MCF 10A (cell line): ENCODE measurements at regions not wholly inside any gene's neighbourhood (a gene's known extent, or its start where the extent isn't known, plus 50 kb on each side); places are given as distances from the start of the nearest gene placed in this dataset.

Experiments used
- BruUV-seq: library from RNA; stranded (reverse); fragments of 400-500 nt; replicated peaks from 2 replicates; lab custom pipeline; 2021; lab: Mats Ljungman, UMichigan
- CTCF ChIA-PET: fragments of 300-600 bp; sonication (Branson Sonifier 250); formaldehyde crosslinking; extraction: SDS; loops from one replicate; lab custom pipeline; 2021; ENCODE audit warnings: antibody characterized with exemption, inconsistent platforms; lab: Yijun Ruan, JAX
- POLR2A ChIA-PET: fragments of 300-600, 350-650 bp; sonication (Branson Sonifier 250); formaldehyde crosslinking; extraction: SDS; loops from one replicate; lab custom pipeline; 2020; ENCODE audit warnings: antibody characterized with exemption, inconsistent platforms; lab: Yijun Ruan, JAX
- DNase-seq: peaks from one replicate; pipeline ENCODE4 v3.0.0-alpha.2; 2018; ENCODE audit not compliant: unreplicated experiment
- H3K27ac Mint-ChIP-seq: one replicate; pipeline ENCODE4 v1.8.0; 2022; ENCODE audit warnings: mild to moderate bottlenecking, low read depth, mixed read lengths; ENCODE audit not compliant: unreplicated experiment
- H3K27me3 Mint-ChIP-seq: one replicate; pipeline ENCODE4 v1.8.0; 2022; ENCODE audit warnings: mixed read lengths; ENCODE audit not compliant: insufficient read depth, unreplicated experiment
- H3K36me3 Mint-ChIP-seq: one replicate; pipeline ENCODE4 v1.8.0; 2022; ENCODE audit warnings: mild to moderate bottlenecking, moderate library complexity, mixed read lengths; ENCODE audit not compliant: insufficient read depth, unreplicated experiment
- H3K4me1 Mint-ChIP-seq: one replicate; pipeline ENCODE4 v1.8.0; 2022; ENCODE audit warnings: mixed read lengths; ENCODE audit not compliant: insufficient read depth, unreplicated experiment
- H3K4me3 Mint-ChIP-seq: one replicate; pipeline ENCODE4 v1.8.0; 2022; ENCODE audit warnings: mild to moderate bottlenecking, moderate library complexity, mixed read lengths; ENCODE audit not compliant: unreplicated experiment
- H3K9me3 Mint-ChIP-seq: one replicate; pipeline ENCODE4 v1.8.0; 2022; ENCODE audit warnings: mixed read lengths; ENCODE audit not compliant: unreplicated experiment
- intact Hi-C: fragments of 100-400 bp; cut with micrococcal nuclease; formaldehyde crosslinking; loops from 2 replicates; pipeline ENCODE4 v1.14.1; 2022
- TF ChIP-seq, protein P1 (sequence below): fragments of 200-600 bp; IDR thresholded peaks from one replicate; pipeline ENCODE4 v1.8.0; 2022; ENCODE audit warnings: antibody characterized with exemption, mild to moderate bottlenecking; ENCODE audit not compliant: unreplicated experiment

DNA sequence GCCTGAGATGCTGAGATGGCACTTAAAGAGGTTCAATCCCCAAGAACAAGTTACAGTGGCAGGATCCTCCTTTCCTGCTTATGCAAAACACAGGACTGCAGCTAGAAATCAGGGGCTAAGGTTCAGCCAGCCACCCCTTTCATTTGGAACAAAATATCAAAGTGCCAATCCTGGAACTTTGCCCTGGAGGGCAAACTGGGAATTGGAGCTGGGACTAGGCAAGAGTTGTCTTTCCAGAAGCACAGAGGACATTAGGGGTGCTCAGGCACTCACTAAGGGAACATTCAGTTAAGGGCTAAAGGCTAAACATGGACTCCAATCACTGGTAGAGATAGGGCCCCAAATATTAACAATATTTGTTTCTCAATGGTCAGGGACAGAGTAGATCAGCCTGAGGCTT lies 237.2 kb downstream of the EMP1 start:
- intact Hi-C loops, result no loop called here

DNA sequence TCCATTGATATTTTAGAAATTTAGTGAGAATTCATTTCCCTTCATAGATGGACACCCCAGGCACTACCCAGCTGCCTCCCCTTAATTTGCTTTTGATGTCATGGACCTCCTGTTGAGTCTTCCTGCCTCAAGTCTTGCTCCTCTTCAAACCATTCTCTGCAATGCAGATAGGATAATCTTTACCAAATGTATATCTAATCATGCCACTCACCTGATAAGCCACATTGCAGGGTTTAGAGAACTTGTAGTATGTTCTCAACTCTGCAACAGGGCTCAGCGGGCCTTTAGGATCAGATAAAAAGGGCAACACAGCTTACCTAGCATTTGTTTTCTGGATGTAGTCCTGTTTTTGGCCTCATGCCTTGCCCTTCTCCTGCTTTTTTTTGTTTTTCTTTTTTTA lies 234.5 kb downstream of the EMP1 start:
- H3K4me3 Mint-ChIP-seq, result no peak overlapping the region
- intact Hi-C loops, result no loop called here
- peaks cover 14% of the 10 kb centered on the region for H3K27me3 Mint-ChIP-seq
- BruUV-seq, result no TSS peak
- peaks cover 7% of the 10 kb centered on the region for H3K9me3 Mint-ChIP-seq
- ChIA-PET POLR2A (no interaction called here), CTCF (no interaction called here)
- no peak for DNase-seq
- H3K27ac Mint-ChIP-seq, result no peak overlapping the region
- H3K36me3 Mint-ChIP-seq, result no peaks in the 10 kb centered on the region
- H3K4me1 Mint-ChIP-seq, result no peaks in the 10 kb centered on the region
- TF ChIP-seq, protein P1, sequence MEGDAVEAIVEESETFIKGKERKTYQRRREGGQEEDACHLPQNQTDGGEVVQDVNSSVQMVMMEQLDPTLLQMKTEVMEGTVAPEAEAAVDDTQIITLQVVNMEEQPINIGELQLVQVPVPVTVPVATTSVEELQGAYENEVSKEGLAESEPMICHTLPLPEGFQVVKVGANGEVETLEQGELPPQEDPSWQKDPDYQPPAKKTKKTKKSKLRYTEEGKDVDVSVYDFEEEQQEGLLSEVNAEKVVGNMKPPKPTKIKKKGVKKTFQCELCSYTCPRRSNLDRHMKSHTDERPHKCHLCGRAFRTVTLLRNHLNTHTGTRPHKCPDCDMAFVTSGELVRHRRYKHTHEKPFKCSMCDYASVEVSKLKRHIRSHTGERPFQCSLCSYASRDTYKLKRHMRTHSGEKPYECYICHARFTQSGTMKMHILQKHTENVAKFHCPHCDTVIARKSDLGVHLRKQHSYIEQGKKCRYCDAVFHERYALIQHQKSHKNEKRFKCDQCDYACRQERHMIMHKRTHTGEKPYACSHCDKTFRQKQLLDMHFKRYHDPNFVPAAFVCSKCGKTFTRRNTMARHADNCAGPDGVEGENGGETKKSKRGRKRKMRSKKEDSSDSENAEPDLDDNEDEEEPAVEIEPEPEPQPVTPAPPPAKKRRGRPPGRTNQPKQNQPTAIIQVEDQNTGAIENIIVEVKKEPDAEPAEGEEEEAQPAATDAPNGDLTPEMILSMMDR, result no peak

More for the DNA sequence above, 237.2 kb downstream of the EMP1 start:
- Mint-ChIP-seq H3K36me3 (no peaks in the 10 kb centered on the region), H3K4me3 (no peak overlapping the region), H3K9me3 (no peaks in the 10 kb centered on the region), H3K4me1 (no peaks in the 10 kb centered on the region), H3K27me3 (peaks cover 14% of the 10 kb centered on the region), H3K27ac (no peak overlapping the region)
- POLR2A ChIA-PET, result no interaction called here
- TF ChIP-seq, protein P1, result no peak
- DNase-seq, result no peak
- no TSS peak for BruUV-seq
- CTCF ChIA-PET, result no interaction called here

DNA sequence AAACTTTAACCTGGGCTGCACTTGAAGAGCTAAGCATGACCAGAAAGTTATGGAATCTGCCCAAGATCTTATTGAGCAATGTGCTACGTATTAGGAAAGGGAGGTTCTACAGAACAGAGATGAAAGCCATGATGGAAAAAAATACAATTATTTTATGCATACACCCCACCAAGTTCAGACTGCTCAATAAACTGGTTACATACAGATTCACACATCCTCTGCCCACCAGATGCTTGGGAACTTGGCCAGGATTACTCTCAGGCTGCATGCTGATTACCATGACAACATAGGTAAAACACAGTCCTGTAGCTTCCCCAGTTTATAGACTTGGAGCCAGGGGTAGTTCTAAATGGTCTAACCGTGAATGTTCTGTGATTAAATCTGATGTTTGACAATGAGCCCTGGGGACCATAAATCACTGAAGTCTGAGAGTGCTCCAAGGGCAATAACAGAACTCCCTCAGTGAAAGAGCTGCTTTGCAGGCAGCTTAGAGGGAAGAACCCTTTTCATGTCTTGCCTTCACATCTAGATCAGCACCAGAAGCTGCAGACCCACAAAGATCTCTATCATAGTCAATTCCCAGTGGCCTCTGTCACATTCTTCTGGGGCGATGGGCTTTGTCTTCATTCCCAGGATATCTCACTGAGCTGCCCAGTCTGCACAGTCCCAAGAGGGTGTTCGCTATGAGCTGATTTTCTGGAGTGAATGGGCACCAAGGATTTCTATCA lies 232.2 kb downstream of the EMP1 start:
- ChIA-PET CTCF (interaction anchor here (1.2 kb wide), 1 partner anchor 10 kb away, joined by 3 read pairs; no protein-coding TSS in a partner anchor), POLR2A (interaction anchor here (0.6 kb wide), 1 partner anchor 102 kb away, joined by 3 read pairs; no protein-coding TSS in a partner anchor)
- no peaks in the 10 kb centered on the region for H3K36me3 Mint-ChIP-seq

DNA sequence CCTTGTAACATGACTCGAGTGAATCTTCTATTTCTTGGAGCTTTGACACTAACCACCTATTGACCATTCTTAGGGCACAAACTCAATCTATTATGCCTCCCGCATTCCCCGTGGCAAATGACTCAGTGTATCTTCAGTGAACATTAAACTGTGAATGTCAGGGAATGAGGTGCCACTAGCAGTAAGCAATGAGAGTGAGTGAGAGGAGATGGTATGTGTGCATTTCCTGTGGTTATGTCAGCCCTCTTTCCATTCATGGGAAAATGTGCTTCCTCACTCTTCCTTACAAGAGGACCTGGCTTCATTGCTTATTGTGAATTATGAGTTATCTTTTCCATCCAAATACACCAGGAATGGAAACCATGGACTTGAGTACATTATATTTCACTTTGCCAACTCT lies 229.2 kb downstream of the EMP1 start:
- no peaks in the 10 kb centered on the region for H3K4me1 Mint-ChIP-seq
- ChIA-PET CTCF (no interaction called here), POLR2A (no interaction called here)
- intact Hi-C loops, result no loop called here
- H3K36me3 Mint-ChIP-seq, result no peaks in the 10 kb centered on the region
- TF ChIP-seq, protein P1, result no peak
- H3K9me3 Mint-ChIP-seq, result peaks cover 7% of the 10 kb centered on the region
- no peak overlapping the region for H3K4me3 Mint-ChIP-seq
- peak; percentile 18 for DNase-seq
- BruUV-seq, result no TSS peak
- H3K27me3 Mint-ChIP-seq, result peaks cover 2% of the 10 kb centered on the region
- no peak overlapping the region for H3K27ac Mint-ChIP-seq

More for the DNA sequence above, 232.2 kb downstream of the EMP1 start:
- no peaks in the 10 kb centered on the region for H3K4me1 Mint-ChIP-seq
- no peak overlapping the region for H3K27ac Mint-ChIP-seq
- no TSS peak for BruUV-seq
- intact Hi-C loops, result no loop called here
- peaks cover 7% of the 10 kb centered on the region for H3K9me3 Mint-ChIP-seq
- no peak for DNase-seq
- H3K4me3 Mint-ChIP-seq, result no peak overlapping the region
- TF ChIP-seq, protein P1, result no peak
- peaks cover 14% of the 10 kb centered on the region for H3K27me3 Mint-ChIP-seq
